Activated CD8-positive, alpha-beta memory T cell treated with anti-CD3 and anti-CD28 coated beads for 24 hours (primary cell): ENCODE measurements at regions not wholly inside any gene's neighbourhood (a gene's known extent, or its start where the extent isn't known, plus 50 kb on each side); places are given as distances from the start of the nearest gene placed in this dataset.
"Not testable (repeated sequence)": the region's sequence is repeated elsewhere in the genome, so short reads cannot be mapped to it uniquely, and the experiment has no call there.

Source experiments
- DNase-seq: peaks from one replicate; pipeline ENCODE4 v3.0.0-alpha.2; 2020

GRCh38 chr20:47971058-47971791 is 185.9 kb upstream of the SULF2 start:
- DNase-seq = no peak

- no peak for DNase-seq
Measured at GRCh38 chr20:47970282-47970903, 185.1 kb upstream of the SULF2 start.

- no peak for DNase-seq
Measured at GRCh38 chr20:47969426-47969825, 184.1 kb upstream of the SULF2 start.

GRCh38 chr20:47968541-47969310 is 183.4 kb upstream of the SULF2 start:
- no peak for DNase-seq

GRCh38 chr20:47964149-47964548 is 178.9 kb upstream of the SULF2 start:
- no peak for DNase-seq

GRCh38 chr20:47963022-47963421 is 177.7 kb upstream of the SULF2 start:
- no peak for DNase-seq

GRCh38 chr20:47962286-47962963 is 177.1 kb upstream of the SULF2 start:
- DNase-seq = no peak

GRCh38 chr20:47960769-47961541 is 175.7 kb upstream of the SULF2 start:
- DNase-seq = no peak

- no peak for DNase-seq
Measured at GRCh38 chr20:47960277-47960676, 175.0 kb upstream of the SULF2 start.

- DNase-seq = not testable (repeated sequence)
Measured at GRCh38 chr20:47957989-47958801, 172.9 kb upstream of the SULF2 start.

GRCh38 chr20:47957135-47957534 is 171.9 kb upstream of the SULF2 start:
- DNase-seq = no peak

GRCh38 chr20:47956268-47956995 is 171.2 kb upstream of the SULF2 start:
- DNase-seq = no peak

GRCh38 chr20:47953471-47953870 is 168.2 kb upstream of the SULF2 start:
- DNase-seq = no peak

GRCh38 chr20:47952023-47952564 is 166.8 kb upstream of the SULF2 start:
- no peak for DNase-seq

GRCh38 chr20:47951521-47951971 is 166.3 kb upstream of the SULF2 start:
- DNase-seq = no peak

- DNase-seq = no peak
Measured at GRCh38 chr20:47950913-47951283, 165.6 kb upstream of the SULF2 start.

- no peak for DNase-seq
Measured at GRCh38 chr20:47950124-47950912, 165.0 kb upstream of the SULF2 start.

GRCh38 chr20:47949230-47949629 is 163.9 kb upstream of the SULF2 start:
- no peak for DNase-seq

GRCh38 chr20:47944682-47945081 is 159.4 kb upstream of the SULF2 start:
- DNase-seq = no peak

- DNase-seq = no peak
Measured at GRCh38 chr20:47941869-47942268, 156.6 kb upstream of the SULF2 start.
